ENCODE measurements at regions not wholly inside any gene's neighbourhood (a gene's known extent, or its start where the extent isn't known, plus 50 kb on each side); places are given as distances from the start of the nearest gene placed in this dataset.

GRCh38 chr12:131507881-131508280 is 203.0 kb upstream of the SFSWAP start:
- H4K8ac ChIP-seq (ENCODE audit: low read depth in 2 of 2, low read length in 2 of 2): no peak overlapping the region
- DNase-seq: no peak
- no peaks in the 10 kb centered on the region for H3K9me1 ChIP-seq (ENCODE audit: insufficient read depth, low read length)
- H2BK120ac ChIP-seq (ENCODE audit: low read depth, low read length): no peak overlapping the region
- CTCF ChIA-PET: no interaction called here
- in situ Hi-C loops (cut with MboI; ENCODE audit: low sequenced_read_pairs) (no loop called here), dilution Hi-C loops (cut with HindIII; ENCODE audit: low sequenced_read_pairs, unreplicated experiment) (no loop called here), intact Hi-C loops (cut with micrococcal nuclease) (no loop called here)
- no peaks in the 10 kb centered on the region for H3K36me3 ChIP-seq (ENCODE audit: control insufficient read depth, insufficient read depth, low read length)
- H3K18ac ChIP-seq (ENCODE audit: low read depth, low read length): no peak overlapping the region
- H2BK20ac ChIP-seq (ENCODE audit: low read depth, low read length): no peak overlapping the region
- H2AK5ac ChIP-seq (ENCODE audit: low read depth, low read length): no peak overlapping the region
- H2AK9ac ChIP-seq (replicated peaks; ENCODE audit: low read depth, low read length, poor library complexity): no peak overlapping the region
- no peak overlapping the region for H2AFZ ChIP-seq (replicated peaks; ENCODE audit: low read length, poor library complexity)
- no peak overlapping the region for H4K5ac ChIP-seq (ENCODE audit: low read depth, low read length)
- no CpG with 5 or more reads among the region's 9 CpGs for WGBS, 2 experiments (ENCODE audit: extremely low coverage in 2 of 2, insufficient read length in 1 of 2)
- H3K9me3 ChIP-seq (ENCODE audit: control insufficient read depth, insufficient read depth, low read length): peaks cover 37% of the 10 kb centered on the region; the same call in 1 of the 2 replicates
- H3K23ac ChIP-seq (ENCODE audit: low read depth, low read length): no peak overlapping the region
- no peak for ATAC-seq (ENCODE audit: low read depth)
- no peaks in the 10 kb centered on the region for H3K27me3 ChIP-seq (ENCODE audit: control insufficient read depth, insufficient read depth, low read length)
- H3K4ac ChIP-seq (ENCODE audit: low read depth, low read length): no peak overlapping the region
- POLR2A ChIA-PET (ENCODE audit: unreplicated experiment): no interaction called here
- H3K4me2 ChIP-seq (ENCODE audit: low read depth, low read length): no peak overlapping the region
- no peak overlapping the region for H3K56ac ChIP-seq (ENCODE audit: extremely low read depth, insufficient read depth, low read length)
- H4K91ac ChIP-seq (ENCODE audit: insufficient read depth, low read depth, low read length): no peak overlapping the region
- H2BK5ac ChIP-seq (ENCODE audit: low read depth, low read length, poor library complexity, severe bottlenecking): no peak overlapping the region
- H3K4me1 ChIP-seq (ENCODE audit: control insufficient read depth, insufficient read depth, low read length): no peaks in the 10 kb centered on the region
- H4K20me1 ChIP-seq (ENCODE audit: insufficient read depth, low read length): no peaks in the 10 kb centered on the region
- H3K79me1 ChIP-seq (ENCODE audit: low read depth in 1 of 2, low read length in 2 of 2): no peaks in the 10 kb centered on the region
- H3K9ac ChIP-seq (ENCODE audit: low read depth, low read length): no peak overlapping the region
- TF ChIP-seq, protein P1, sequence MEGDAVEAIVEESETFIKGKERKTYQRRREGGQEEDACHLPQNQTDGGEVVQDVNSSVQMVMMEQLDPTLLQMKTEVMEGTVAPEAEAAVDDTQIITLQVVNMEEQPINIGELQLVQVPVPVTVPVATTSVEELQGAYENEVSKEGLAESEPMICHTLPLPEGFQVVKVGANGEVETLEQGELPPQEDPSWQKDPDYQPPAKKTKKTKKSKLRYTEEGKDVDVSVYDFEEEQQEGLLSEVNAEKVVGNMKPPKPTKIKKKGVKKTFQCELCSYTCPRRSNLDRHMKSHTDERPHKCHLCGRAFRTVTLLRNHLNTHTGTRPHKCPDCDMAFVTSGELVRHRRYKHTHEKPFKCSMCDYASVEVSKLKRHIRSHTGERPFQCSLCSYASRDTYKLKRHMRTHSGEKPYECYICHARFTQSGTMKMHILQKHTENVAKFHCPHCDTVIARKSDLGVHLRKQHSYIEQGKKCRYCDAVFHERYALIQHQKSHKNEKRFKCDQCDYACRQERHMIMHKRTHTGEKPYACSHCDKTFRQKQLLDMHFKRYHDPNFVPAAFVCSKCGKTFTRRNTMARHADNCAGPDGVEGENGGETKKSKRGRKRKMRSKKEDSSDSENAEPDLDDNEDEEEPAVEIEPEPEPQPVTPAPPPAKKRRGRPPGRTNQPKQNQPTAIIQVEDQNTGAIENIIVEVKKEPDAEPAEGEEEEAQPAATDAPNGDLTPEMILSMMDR (conservative IDR thresholded peaks at IDR 0.05; ENCODE audit: low read depth, low read length): no peak
- no peak for TF ChIP-seq CEBPB (IDR thresholded peaks at IDR 0.05; ENCODE audit: low read depth, low read length)
- no peak overlapping the region for H3K4me3 ChIP-seq (ENCODE audit: insufficient read depth, low read depth, low read length)
- no peak overlapping the region for H2BK15ac ChIP-seq (ENCODE audit: low read depth, low read length)
- BruUV-seq (replicated peaks): no TSS peak
- H3K14ac ChIP-seq (replicated peaks; ENCODE audit: low read depth, low read length): no peak overlapping the region
- no peak overlapping the region for H3K27ac ChIP-seq (ENCODE audit: insufficient read depth, low read length)

Data from IMR-90 (cell line).